NCI-H1930 (cell line): ENCODE measurements at regions not wholly inside any gene's neighbourhood (a gene's known extent, or its start where the extent isn't known, plus 50 kb on each side); places are given as distances from the start of the nearest gene placed in this dataset.
"Not testable (repeated sequence)": the region's sequence is repeated elsewhere in the genome, so short reads cannot be mapped to it uniquely, and the experiment has no call there.

ENCODE experiments used
- DNase-seq, 2 experiments: peaks; one replicate each; lab custom pipeline; 2025; lab: John Stamatoyannopoulos, UW

DNA sequence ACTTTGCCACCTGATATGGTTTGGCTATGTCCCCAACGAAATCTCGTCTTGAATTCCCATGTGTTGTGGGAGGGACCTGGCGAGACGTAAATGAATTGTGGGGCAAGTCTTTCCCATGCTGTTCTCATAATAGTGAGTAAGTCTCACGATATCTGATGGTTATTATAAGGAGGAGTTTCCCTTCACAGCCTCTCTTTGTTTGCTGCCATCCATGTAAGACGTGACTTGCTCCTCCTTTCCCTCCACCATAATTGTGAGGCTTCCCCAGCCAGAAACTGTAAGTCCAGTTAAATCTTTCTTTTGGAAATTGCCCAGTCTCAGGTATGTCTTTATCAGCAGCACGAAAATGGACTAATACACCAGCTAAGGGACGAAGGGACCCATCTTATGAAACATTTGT is 1303.3 kb downstream of the SUCLG1 start:
- no peak for DNase-seq

DNA sequence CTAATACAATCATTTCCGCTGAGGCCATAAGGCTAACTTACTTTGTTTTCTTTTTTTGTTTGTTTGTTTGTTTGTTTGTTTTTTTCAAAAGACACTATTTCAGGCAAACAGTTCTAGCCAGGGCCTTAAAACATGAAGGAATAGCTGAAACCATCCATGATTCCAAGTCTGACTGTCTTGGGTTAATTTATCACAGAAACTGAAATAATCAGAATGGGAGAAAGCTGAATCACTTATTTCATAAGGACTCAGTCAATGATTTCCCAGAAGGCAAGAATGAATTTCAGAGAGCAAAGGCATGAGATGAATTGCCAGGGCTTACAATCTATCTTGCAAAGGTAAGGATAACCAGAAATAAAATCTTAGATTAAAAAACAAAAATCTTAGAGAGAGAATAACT is 1315.1 kb downstream of the SUCLG1 start:
- DNase-seq: no peak

DNA sequence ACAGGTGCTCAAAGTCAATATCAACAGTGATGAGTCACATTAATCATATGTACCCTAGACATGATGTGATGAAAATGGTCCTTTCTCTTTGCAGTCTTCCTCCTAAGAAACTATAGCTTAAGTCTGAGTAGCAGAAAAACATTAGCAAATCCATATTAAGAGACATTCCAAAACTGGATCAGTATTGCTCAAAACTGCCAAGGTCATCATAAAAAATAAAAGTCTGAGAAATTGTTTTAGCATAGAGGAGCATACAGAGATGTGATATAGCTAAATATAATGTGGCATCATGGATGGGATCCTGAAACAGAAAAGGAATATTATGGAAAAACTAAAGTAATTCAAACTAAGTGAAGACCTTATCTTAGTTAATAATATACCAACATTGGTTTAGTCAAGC is 1316.1 kb downstream of the SUCLG1 start:
- DNase-seq: no peak

DNA sequence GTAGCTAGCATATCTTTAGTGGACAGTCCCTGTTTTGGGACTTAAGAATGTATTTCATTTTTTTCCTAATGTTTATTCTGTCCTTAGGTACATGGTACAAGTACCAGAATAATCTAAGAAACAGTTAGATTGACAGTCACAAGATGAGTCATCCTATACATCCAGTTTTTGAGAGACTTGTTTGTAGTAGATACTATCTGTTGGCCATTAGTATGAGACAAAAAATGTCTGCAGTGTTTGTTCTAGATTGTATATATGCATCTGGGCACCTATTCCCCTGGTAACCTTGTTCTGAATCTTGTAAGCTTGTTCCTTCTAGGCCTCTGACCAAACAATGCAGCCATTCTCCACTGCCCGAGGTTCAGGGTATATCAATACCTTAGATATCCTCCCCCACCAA is 1343.5 kb downstream of the SUCLG1 start:
- no peak for DNase-seq

DNA sequence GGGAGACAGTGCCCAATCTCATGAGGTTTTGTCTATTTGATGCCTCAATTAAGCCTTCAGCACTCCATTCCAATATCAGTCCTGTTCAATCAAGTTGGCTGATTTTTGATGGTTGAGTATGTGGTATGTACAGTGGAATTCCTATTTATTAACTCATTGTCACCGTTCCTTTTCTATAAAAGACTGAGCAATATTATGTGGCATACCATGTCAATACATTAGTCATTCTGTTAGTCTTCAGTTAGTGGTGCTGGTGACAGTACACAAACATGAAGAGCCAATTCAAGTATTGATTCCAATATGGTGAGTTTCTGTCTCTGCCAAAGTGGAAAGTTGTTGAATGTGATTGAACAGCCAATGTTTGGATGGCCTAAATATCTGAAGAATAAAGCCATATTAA is 1343.9 kb downstream of the SUCLG1 start:
- no peak for DNase-seq

DNA sequence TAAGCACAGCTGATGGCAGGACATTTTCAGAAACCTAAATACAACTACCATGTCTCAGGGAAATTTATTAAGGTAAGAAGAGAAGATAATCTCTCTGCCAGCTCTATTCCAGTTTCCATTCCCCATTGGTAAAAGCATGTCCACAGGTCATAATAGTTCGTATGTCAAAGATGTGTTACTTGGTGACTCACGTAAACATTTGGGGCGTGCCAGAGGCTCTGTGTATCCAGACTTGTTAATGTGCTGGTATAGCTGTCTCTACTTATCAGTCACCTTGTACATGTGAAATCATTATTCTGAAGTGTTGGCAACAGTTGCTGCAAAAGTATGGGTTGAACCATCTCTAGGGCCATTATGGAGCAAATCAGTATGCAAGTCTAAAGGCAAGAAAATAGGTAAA is 1345.1 kb downstream of the SUCLG1 start:
- DNase-seq: no peak

DNA sequence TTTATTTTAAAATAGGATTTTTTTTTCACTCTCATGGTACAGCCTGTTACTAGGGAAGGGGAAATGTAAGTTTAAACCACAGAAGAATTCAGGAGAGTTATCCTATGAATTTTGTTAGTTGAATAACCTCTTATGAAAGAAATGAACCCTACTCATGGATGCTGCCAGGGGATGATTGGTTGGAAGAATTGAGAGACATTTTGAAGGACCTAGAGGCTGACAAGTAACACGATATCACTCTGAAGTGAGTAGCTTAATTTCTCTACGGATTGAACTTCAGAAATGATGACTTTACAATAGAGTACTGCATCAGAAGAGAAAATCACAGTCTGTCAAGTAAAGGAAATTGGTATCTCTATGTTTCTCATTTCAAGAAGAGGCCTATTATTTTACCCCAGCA is 1346.2 kb downstream of the SUCLG1 start:
- no peak for DNase-seq

DNA sequence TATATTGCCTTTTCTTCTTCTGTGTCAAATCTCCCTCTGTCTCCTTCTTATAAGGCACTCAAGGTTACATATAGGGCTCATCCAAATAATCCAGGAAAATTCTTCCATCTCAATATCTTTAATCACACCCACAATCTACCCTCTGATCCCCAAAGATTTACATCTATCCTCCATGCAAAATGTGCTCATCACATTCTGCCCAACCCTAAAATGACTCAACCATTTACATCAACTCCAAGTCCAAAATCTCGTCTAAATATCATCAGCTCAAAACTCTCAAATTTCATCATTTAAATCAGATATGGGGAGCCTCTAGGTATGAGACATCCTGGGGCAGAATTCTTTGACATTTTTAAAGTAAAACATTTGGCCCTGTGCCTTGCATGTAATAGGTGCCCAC is 1349.8 kb downstream of the SUCLG1 start:
- DNase-seq: no peak

DNA sequence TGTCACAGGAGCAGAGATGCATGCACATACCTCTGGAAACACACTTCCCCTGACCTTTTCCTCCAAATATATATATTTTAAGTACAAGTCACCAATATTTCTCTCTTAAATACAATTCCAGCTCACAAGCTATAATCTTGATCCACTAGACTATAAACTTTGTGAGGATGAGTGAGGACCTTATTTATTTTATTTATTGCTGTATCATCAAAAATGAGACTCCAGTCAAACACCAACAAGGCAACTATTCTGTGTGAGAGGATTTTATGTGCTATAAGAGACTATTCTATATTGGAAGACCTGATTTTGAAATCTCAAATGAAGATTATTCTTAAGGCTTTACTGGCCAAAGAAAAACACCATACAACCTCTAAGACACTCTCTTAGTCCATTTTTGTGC is 1352.2 kb downstream of the SUCLG1 start:
- DNase-seq: no peak

DNA sequence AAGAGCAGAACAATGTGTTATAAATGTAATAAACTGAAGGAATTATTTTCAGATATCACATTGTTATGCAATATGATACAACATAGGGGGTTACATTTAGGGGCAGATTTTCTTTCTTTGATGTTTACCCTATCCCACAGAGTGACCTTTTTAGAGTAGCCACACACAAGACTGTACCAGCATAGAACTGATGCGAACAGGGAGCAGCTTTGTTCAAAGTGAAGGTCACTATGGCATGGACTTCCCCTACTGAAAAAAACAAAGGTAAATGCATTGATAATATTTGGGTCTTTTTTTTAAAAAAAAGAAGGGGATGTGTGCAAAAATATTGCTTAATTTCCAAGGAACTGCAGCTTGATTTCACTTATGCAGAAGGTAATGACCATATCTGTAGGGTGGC is 1354.9 kb downstream of the SUCLG1 start:
- no peak for DNase-seq

DNA sequence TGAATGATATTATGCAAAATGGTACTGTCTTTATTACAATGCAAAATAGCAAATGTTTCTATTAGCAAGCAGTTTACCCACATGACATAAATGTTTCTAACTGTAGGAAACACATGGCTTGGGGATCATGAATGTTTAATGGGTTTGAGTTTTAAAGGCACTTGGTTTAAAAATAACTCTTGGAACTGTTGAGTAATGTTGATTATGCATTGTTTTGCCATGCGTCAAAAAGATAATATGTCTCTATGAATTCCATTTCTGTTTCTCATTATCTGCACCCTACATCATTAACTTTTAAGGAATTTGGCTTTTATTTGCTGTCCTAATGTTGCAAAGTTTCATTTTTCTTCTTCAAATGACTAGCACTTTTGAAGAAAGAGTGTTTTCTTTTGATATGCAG is 1355.5 kb downstream of the SUCLG1 start:
- no peak for DNase-seq

DNA sequence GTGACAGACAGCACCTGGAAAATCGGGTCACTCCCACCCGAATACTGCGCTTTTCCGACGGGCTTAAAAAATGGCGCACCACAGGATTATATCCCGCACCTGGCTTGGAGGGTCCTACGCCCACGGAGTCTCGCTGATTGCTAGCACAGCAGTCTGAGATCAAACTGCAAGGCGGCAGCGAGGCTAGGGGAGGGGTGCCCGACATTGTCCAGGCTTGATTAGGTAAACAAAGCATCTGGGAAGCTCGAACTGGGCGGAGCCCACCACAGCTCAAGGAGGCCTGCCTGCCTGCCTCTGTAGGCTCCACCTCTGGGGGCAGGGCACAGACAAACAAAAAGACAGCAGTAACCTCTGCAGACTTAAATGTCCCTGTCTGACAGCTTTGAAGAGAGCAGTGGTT is 1370.0 kb downstream of the SUCLG1 start:
- not testable (repeated sequence) for DNase-seq

DNA sequence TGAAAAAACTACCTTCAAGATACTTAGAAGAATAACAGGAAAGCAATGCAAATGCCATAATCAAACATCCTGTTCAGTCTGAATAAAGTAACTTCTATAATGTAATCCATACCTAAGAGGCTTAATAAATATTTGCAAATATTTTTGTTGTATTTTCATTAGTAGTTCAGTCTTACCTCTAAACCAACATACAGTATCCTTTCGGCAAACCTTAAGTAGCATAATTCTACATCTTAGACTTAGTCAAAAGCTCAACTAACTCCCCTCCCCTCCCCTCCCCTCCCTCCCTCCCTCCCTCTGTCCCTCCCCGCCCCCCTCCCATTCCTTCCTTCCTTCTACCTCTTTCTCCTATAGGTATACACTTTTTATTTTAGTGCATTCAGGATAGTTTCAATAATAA is 1373.2 kb downstream of the SUCLG1 start:
- DNase-seq: no peak

DNA sequence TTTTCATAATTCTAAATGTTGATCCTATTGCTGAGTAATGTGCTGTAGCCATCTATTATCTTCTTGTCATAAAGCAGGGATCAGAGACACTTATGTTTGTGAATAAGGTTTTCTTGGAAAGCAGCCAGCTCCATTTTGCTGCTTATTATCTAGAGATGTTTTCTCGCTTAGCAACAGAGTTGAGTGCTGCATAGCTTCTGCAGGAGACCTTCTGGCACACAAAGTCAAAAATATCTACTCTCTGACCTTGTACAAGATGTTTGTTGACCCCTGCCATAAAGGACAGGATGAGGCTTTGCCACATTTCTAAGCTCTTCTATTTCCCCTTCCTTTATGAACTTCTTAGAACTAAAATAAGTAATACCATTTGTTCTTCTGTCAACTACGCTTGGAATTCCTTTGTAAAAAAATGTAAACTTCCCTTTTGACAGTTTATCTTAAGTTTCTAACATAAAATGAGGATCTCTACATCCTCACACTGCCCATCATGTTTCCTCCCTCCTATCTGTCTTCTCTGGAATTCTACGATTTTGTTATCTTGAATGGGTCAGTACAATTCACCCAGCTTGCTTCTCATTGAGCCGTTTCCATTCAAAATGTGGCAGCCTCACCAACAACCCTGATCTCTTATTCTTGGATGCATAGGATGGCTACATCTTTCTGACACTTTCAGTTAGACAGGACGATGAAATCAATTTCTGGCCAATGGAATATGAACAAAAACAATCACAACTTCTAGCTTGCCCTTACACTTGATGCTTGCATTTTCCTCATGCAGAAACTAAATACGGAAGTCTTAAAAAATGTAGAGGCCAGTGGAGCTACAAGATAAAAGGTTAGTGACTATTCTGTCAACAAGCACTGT is 1377.0 kb downstream of the SUCLG1 start:
- DNase-seq: peak; percentile 6 to 51

DNA sequence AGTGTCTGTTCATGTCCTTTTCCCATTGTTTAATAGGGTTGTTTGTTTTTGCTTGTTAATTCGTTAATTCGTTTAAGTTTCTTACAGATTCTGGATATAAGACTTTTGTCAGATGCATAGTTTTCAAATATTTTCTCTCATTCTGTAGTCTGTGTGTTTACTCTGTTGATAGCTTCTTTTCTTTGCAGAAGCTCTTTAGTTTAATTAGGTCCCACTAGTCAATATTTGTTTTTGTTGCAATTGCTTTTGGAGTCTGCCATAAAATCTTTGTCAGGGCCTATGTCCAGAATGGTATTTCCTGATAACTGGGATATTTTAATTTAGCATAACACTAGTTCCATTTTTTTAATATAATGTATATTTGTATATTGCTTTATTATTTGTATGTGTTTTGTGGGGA is 1380.1 kb downstream of the SUCLG1 start:
- DNase-seq: peak in 1 of 2 experiments; percentile 17

DNA sequence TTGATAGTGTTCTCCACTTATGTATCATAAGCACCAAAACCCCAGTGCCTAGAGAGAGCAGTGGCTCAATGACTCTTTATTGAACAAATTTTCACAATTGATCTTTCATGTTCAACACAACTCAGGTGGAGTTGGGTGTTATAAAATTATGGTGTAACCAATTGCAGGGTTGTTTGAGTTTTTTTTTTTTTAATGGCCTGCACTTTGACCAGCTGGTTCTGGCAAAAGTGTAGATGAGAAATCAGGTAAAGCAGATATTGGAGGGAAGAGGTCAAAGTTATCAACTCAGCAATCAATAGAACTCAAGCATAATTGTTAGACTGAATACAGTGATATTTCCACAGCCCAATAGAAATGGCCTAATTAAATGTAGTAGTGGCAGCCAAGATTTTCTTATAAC is 1386.3 kb downstream of the SUCLG1 start:
- no peak for DNase-seq

DNA sequence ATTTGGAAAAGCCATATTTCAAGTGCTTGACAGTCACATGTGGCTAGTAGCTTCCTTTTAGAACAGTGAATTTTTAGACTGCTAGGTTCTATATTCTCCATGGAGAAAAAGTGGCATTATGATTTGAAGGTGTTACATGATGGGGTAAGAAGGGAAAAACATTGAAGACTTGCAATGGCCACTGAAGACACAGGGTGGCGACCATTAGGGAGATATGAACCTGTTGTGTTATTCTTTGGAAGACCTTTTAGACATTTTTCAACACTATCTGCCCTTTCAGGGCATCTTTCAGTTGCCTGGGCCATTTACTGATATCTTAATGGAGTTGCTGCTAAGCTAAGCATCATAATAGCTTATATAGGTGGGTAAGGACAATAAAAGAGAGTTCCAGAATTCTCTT is 1387.2 kb downstream of the SUCLG1 start:
- no peak for DNase-seq

DNA sequence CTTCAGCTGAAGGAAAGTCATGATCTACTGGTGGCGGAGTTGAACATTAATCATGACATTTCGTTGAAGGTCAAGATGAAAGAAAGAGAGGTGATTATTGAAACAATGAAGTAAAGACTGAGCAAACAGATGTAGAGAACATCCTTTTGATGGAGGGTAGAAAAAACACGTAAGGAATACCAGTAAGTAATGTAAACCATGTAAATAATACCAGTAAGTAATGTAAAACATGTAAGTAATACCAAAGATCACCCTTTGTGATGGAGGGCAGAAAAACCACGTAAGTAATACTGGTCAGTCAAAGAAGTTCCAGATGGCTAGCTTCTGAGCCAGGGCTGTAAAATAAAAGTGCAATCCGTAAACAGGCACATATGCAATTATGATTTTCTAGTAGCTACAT is 1387.7 kb downstream of the SUCLG1 start:
- DNase-seq: no peak

DNA sequence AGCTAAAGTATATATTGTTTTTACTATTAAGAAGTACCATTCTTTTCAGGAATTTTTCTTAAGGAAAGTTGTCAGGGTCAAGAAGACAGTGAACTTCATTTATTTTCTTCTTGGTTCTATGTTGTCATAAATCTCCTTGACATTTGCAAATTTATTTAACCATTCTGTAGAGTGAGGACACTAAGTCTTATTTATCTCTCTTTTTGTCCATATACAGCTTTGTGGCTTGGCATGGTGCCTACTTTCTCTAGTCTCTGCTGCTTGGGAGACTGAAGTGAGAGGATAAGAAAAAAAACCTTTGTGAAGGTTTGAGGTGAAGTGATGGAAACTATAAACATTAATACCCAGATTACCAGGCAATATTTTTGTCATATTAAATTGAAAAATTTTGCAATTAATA is 1389.4 kb downstream of the SUCLG1 start:
- DNase-seq: no peak

DNA sequence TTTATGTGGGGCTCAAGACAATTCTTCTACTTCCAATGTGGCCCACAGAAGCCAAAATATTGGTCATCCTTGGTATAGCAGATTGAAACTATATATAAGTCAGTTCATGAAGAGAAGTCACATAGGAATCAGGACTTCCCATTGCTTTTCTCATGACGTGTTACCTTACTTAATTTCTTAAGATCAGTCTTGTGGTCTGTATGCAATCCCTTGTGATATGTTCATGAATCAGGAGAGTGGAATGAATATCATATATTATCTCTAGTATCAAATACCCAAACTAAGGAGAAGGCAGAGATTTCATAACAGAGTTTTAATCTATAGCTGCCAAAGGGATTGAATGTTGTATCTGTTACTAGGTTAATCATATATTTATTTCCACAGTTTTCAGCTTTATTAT is 1390.4 kb downstream of the SUCLG1 start:
- no peak for DNase-seq

DNA sequence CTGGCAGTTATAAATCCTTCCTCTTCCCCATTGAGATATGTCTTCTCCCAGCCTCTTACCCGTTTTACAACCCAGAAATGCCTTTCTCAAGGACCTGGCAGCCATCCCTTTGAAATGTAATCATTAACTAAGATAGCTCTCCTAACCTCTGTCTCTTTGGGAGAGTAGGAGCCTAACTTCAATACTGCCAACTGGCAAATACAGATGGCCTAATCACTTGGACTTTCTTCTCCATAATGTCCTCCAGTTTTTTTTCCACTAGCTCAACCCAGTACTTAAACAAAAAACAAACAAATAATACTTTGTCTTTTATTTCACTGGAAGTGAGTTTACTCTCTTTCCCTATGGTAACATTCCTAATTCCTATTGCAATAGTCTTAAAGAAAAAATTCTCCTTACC is 1391.1 kb downstream of the SUCLG1 start:
- DNase-seq: no peak

DNA sequence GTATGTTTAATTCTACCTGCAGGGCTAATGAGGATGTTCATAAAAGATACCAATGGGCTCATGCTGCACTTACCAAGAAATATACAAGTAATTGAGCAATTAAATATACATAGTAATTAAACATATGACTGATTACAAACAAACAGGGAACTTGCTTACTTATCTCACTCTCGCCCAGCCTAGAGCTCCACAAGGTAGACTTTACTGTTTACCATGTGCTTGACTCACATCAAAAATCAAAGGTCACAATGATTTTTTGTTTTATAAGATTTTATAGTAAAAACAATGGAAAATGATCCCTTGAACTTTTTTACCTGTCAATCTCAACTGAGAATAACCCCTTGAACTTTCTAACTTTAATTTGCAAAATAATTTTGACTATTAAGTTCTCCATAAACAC is 1395.1 kb downstream of the SUCLG1 start:
- no peak for DNase-seq

DNA sequence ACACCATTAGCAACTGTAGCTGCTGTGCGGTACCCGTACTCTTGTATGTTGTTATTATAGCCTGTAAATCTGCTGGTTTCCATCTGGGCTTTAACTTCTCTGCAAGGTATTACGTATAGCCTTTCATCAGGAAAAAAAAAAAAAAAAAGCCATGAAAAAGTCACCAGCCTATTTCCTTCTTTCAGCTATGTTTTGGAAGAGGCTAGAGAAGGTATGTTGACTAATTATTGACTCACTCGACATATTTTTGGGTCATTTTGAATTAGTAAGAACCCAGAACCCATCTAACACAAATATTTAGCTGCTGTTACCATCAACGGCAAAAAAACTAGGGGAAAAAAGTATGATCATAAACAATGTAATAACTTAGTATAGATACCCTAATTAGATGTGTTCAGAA is 1395.6 kb downstream of the SUCLG1 start:
- no peak for DNase-seq

DNA sequence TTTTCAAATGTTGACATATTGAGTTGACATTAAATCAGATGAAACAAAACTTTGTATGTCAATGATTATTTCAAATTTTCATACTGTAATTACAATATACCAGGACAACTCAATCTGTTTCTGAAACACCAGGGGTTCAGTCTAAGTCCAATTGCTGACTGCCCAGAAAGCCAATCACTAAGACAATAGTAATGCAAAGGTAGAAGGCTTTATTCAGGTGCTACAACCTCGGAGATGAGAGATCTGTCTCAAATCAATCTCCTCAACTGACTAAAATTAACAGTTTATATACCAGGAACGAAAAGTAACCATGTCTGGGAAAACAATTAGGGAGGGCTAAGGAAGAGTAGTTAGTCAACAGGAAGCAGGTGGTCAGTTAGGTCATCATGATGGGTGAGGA is 1400.4 kb downstream of the SUCLG1 start:
- DNase-seq: no peak
